Upper lobe of left lung (tissue), 6 donors: ENCODE measurements at regions not wholly inside any gene's neighbourhood (a gene's known extent, or its start where the extent isn't known, plus 50 kb on each side); places are given as distances from the start of the nearest gene placed in this dataset.

Experiments
- ATAC-seq, 2 donors: fragments of 200-7000 bp; cut with Tn5 transposase; one replicate each; pipeline ENCODE4 v1.9.1; 2022; ENCODE audit warnings: mild to moderate bottlenecking in 2 of 2, moderate library complexity in 2 of 2; ENCODE audit not compliant: low FRiP score in 2 of 2
- DNase-seq, 2 donors: peaks; one replicate each; pipeline ENCODE4 v3.0.0-alpha.2; 2019 to 2020
- H3K27ac ChIP-seq, 4 donors: fragments of 200-600 bp; sonication (generic); one replicate each; pipeline ENCODE4 v1.5.1; 2016 to 2019
- H3K27me3 ChIP-seq, 4 donors: fragments of 200-600 bp; sonication (generic); one replicate each; pipeline ENCODE4 v1.5.1; 2017 to 2019
- H3K36me3 ChIP-seq, 4 donors: fragments of 200-600 bp; sonication (generic); one replicate each; pipeline ENCODE4 v1.5.1; 2016 to 2019
- H3K4me1 ChIP-seq, 4 donors: fragments of 200-600 bp; sonication (generic); one replicate each; pipeline ENCODE4 v1.5.1; 2018 to 2019
- H3K4me3 ChIP-seq, 4 donors: fragments of 200-600 bp; sonication (generic); one replicate each; pipeline ENCODE4 v1.5.1; 2017 to 2019; ENCODE audit warnings: mild to moderate bottlenecking in 2 of 4, moderate library complexity in 1 of 4
- H3K9me3 ChIP-seq, 4 donors: fragments of 200-600 bp; sonication (generic); one replicate each; pipeline ENCODE4 v1.5.1; 2018 to 2019
- EP300 ChIP-seq, 4 donors: sonication (generic); formaldehyde crosslinking; IDR thresholded peaks; one replicate each; pipeline ENCODE4 v1.5.1; 2017; ENCODE audit warnings: antibody characterized with exemption in 4 of 4, control low read depth in 2 of 4
- POLR2A ChIP-seq, 4 donors: fragments of 450-650 bp; IDR thresholded peaks; one replicate each; pipeline ENCODE4 v1.5.1; 2016 to 2017; ENCODE audit warnings: antibody characterized with exemption in 4 of 4, mild to moderate bottlenecking in 2 of 4
- POLR2AphosphoS5 ChIP-seq, 2 donors: sonication (generic); formaldehyde crosslinking; IDR thresholded peaks; one replicate each; pipeline ENCODE4 v1.5.1; 2017; ENCODE audit warnings: antibody characterized with exemption in 2 of 2
- WGBS, 2 donors: methylation state at CpG; one replicate each; pipeline ENCODE4 v1.1.5; 2017 to 2018; 5-methylcytosine and 5-hydroxymethylcytosine counted together
- TF ChIP-seq, protein P1 (sequence below), 6 experiments: fragments of 450-650 bp in 4 of 6; fragments of 200-600 bp in 2 of 6; sonication (generic) in 2 of 6; IDR thresholded peaks; one replicate each; pipeline ENCODE4 v1.5.1; 2016 to 2019; ENCODE audit warnings: antibody characterized with exemption in 6 of 6
- donor health status: DM: no; HTN: no; CAD: no; lungs with moderate emphysema.
- donor health status: DM: no; HTN: yes; CAD: no; lungs with severe emphysema.

DNA sequence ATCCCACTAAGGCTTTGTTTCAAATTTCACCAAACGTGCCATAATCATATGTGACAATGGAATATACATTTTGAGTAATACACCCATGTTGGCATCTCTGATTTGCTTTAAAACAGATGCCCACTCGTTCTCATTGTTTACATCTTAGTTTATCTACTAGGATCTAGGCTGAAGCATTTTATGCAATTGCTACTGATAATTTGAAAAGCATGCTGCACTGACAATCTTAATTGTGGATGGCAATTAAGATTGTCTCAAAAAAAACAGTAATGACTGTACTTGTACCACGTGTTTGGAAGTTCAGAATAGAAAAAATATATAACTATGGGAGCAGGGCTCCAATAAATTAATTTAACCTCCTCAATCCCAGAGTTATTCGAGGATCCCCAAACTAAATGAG, 136.8 kb downstream of the CRPPA start:
- DNase-seq (no peak), ATAC-seq (no peak)
- H3K36me3 ChIP-seq = no peaks in the 10 kb centered on the region
- no peaks in the 10 kb centered on the region for H3K9me3 ChIP-seq
- no peaks in the 10 kb centered on the region for H3K27me3 ChIP-seq
- H3K4me3 ChIP-seq = no peak overlapping the region
- H3K4me1 ChIP-seq = no peaks in the 10 kb centered on the region
- 68 to 74% methylated on average over 4 of the region's 4 CpGs for WGBS, 2 donors
- H3K27ac ChIP-seq = no peak overlapping the region
- TF ChIP-seq EP300 (IDR thresholded peaks at IDR 0.05) (no peak), POLR2AphosphoS5 (IDR thresholded peaks at IDR 0.05) (no peak), POLR2A (IDR thresholded peaks at IDR 0.05) (no peak)
- TF ChIP-seq, protein P1, sequence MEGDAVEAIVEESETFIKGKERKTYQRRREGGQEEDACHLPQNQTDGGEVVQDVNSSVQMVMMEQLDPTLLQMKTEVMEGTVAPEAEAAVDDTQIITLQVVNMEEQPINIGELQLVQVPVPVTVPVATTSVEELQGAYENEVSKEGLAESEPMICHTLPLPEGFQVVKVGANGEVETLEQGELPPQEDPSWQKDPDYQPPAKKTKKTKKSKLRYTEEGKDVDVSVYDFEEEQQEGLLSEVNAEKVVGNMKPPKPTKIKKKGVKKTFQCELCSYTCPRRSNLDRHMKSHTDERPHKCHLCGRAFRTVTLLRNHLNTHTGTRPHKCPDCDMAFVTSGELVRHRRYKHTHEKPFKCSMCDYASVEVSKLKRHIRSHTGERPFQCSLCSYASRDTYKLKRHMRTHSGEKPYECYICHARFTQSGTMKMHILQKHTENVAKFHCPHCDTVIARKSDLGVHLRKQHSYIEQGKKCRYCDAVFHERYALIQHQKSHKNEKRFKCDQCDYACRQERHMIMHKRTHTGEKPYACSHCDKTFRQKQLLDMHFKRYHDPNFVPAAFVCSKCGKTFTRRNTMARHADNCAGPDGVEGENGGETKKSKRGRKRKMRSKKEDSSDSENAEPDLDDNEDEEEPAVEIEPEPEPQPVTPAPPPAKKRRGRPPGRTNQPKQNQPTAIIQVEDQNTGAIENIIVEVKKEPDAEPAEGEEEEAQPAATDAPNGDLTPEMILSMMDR (IDR thresholded peaks at IDR 0.05) = no peak

DNA sequence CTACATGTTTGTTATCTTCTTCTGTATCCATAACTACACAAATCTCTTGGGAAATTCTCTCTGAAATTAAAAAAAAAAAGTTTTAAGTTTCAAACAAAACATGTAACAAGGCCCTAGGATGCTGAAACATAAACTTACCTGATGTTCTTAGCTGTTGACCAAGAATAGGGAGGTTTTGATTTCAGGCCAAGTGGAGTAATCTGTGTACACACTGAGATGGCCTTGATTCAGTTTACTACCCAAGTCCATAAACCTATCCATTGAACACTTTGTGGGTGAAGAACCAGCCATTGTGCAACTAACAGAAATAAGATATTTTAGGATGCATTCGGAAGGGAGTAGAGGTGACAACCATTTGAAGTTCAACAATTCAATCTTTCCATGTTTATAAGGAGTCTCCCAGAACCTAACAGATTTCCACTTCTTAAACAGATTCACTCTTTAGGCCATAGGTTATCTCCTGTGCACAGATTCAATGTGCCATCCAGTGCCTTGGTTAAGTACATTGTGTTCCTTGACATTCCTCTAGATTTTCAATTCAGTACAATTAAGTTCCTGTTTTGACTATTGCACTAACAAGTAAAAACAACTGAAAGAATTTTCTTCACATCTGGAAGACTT, 143.1 kb downstream of the CRPPA start:
- TF ChIP-seq, protein P1 (IDR thresholded peaks at IDR 0.05) = no peak
- TF ChIP-seq POLR2AphosphoS5 (IDR thresholded peaks at IDR 0.05) (no peak), EP300 (IDR thresholded peaks at IDR 0.05) (no peak), POLR2A (IDR thresholded peaks at IDR 0.05) (no peak)
- 93 to 95% methylated on average over 1 of the region's 1 CpG for WGBS, 2 donors
- Histone ChIP-seq H3K4me3 (no peak overlapping the region), H3K27ac (no peak overlapping the region), H3K9me3 (no peaks in the 10 kb centered on the region), H3K27me3 (no peaks in the 10 kb centered on the region), H3K4me1 (no peaks in the 10 kb centered on the region), H3K36me3 (no peaks in the 10 kb centered on the region)
- DNase-seq = no peak
- ATAC-seq = no peak

DNA sequence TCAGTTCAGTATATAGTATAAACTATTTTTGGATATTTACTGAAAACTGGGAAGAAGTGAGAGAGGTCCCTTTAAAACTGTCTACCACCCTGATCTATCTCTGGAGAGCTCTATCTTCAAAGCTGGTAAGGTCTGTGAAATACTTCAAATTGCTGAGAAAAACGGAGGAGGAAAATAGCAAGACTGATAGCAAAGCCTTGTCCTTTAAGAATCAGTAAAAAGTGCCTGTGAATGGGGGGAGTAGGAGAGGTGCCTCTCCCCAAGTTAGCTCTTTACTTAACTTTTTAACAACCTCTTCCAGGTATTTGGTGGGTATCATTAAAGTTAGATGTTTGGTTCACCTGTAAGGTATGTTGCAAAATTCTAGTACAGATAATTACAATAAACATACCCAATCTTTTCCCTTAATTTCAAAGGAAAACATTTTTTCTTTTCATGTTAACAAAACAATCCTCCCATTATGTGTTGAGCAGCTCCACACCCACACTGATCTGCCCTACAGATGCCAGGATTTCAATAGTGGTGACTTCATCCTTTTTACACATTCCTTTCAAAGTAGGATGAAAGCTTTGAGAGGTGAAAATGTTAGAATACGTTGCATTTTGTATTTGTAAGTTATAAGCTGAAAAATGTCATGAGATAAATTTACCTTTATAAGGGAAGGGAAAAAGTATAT, 149.2 kb downstream of the CRPPA start:
- no peak for TF ChIP-seq POLR2AphosphoS5 (IDR thresholded peaks at IDR 0.05)
- TF ChIP-seq POLR2A (IDR thresholded peaks at IDR 0.05) = no peak
- TF ChIP-seq, protein P1 (IDR thresholded peaks at IDR 0.05) = no peak
- DNase-seq (no peak), ATAC-seq (no peak)
- no peaks in the 10 kb centered on the region for H3K36me3 ChIP-seq
- no peaks in the 10 kb centered on the region for H3K27me3 ChIP-seq
- H3K9me3 ChIP-seq = no peaks in the 10 kb centered on the region
- no peaks in the 10 kb centered on the region for H3K4me1 ChIP-seq
- no peak overlapping the region for H3K27ac ChIP-seq
- WGBS, 2 donors = 54 to 62% methylated on average over 2 of the region's 2 CpGs
- H3K4me3 ChIP-seq = no peak overlapping the region

DNA sequence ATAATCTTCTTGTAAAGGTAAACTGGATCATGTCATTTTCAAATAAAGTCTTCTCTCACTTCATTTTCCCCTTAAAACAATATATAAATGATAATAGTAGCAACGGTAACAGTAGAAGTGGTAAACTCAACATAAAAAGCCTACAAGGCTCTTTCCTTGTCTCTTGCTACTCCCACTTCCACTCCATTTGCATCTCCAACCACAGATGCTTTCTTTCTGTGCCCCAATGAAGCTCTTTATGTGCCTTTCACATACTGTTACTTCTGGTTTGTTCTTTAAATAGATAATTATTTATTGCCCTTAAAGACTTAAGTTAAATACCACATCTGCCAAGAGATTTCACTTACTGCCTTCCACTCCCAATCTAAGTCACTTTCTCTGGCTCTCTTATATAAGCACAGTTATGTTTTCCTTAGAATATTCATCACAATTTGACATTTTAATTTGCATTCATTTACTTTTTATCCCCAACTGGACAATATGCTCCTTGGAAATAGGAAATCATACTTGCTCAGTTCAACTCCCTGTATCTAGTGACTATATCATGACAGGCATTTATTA, 149.9 kb downstream of the CRPPA start:
- H3K36me3 ChIP-seq = no peaks in the 10 kb centered on the region
- DNase-seq = no peak
- H3K4me3 ChIP-seq = no peak overlapping the region
- TF ChIP-seq, protein P1 (IDR thresholded peaks at IDR 0.05) = no peak
- TF ChIP-seq POLR2AphosphoS5 (IDR thresholded peaks at IDR 0.05) = no peak
- no peak for TF ChIP-seq EP300 (IDR thresholded peaks at IDR 0.05)
- TF ChIP-seq POLR2A (IDR thresholded peaks at IDR 0.05) = no peak
- no peaks in the 10 kb centered on the region for H3K4me1 ChIP-seq
- H3K9me3 ChIP-seq = no peaks in the 10 kb centered on the region
- WGBS, 2 donors = 73 to 74% methylated on average over 1 of the region's 1 CpG
- no peak for ATAC-seq
- H3K27ac ChIP-seq = no peak overlapping the region
- H3K27me3 ChIP-seq = no peaks in the 10 kb centered on the region
